ENCODE measurements at regions not wholly inside any gene's neighbourhood (a gene's known extent, or its start where the extent isn't known, plus 50 kb on each side); places are given as distances from the start of the nearest gene placed in this dataset.
A peak's percentile ranks its signal among the peaks of the same experiment; 100 is the strongest.
"Not testable (repeated sequence)": the region's sequence is repeated elsewhere in the genome, so short reads cannot be mapped to it uniquely, and the experiment has no call there.

- DNase-seq (ENCODE audit: low spot score), result peak; percentile 18
Observed at GRCh38 chr5:157947156-157947555, 88.2 kb upstream of the CLINT1 start.

- DNase-seq (ENCODE audit: low spot score), result not testable (repeated sequence)
Observed at GRCh38 chr5:157945822-157946221, 86.9 kb upstream of the CLINT1 start.

- no peak for DNase-seq (ENCODE audit: low spot score)
Observed at GRCh38 chr5:157944938-157945337, 86.0 kb upstream of the CLINT1 start.

- no peak for DNase-seq (ENCODE audit: low spot score)
Observed at GRCh38 chr5:157944077-157944633, 85.2 kb upstream of the CLINT1 start.

- DNase-seq (ENCODE audit: low spot score), result no peak
Observed at GRCh38 chr5:157942595-157942994, 83.7 kb upstream of the CLINT1 start.

GRCh38 chr5:157941616-157942015 lies 82.7 kb upstream of the CLINT1 start:
- DNase-seq (ENCODE audit: low spot score), result peak; percentile 11

GRCh38 chr5:157938101-157938500 lies 79.2 kb upstream of the CLINT1 start:
- not testable (repeated sequence) for DNase-seq (ENCODE audit: low spot score)

GRCh38 chr5:157936776-157937501 lies 78.0 kb upstream of the CLINT1 start:
- not testable (repeated sequence) for DNase-seq (ENCODE audit: low spot score)

GRCh38 chr5:157934600-157934999 lies 75.7 kb upstream of the CLINT1 start:
- DNase-seq (ENCODE audit: low spot score), result no peak

- no peak for DNase-seq (ENCODE audit: low spot score)
Observed at GRCh38 chr5:157933005-157933404, 74.1 kb upstream of the CLINT1 start.

- no peak for DNase-seq (ENCODE audit: low spot score)
Observed at GRCh38 chr5:157930710-157931109, 71.8 kb upstream of the CLINT1 start.

GRCh38 chr5:157926977-157927376 lies 68.0 kb upstream of the CLINT1 start:
- DNase-seq (ENCODE audit: low spot score), result no peak

- no peak for DNase-seq (ENCODE audit: low spot score)
Observed at GRCh38 chr5:157925786-157926671, 67.1 kb upstream of the CLINT1 start.

- peak; percentile 19 for DNase-seq (ENCODE audit: low spot score)
Observed at GRCh38 chr5:157924931-157925729, 66.2 kb upstream of the CLINT1 start.

- no peak for DNase-seq (ENCODE audit: low spot score)
Observed at GRCh38 chr5:157924490-157924889, 65.5 kb upstream of the CLINT1 start.

GRCh38 chr5:157923765-157924164 lies 64.8 kb upstream of the CLINT1 start:
- DNase-seq (ENCODE audit: low spot score), result no peak

- no peak for DNase-seq (ENCODE audit: low spot score)
Observed at GRCh38 chr5:157922026-157922425, 63.1 kb upstream of the CLINT1 start.

GRCh38 chr5:157920828-157921170 lies 61.9 kb upstream of the CLINT1 start:
- no peak for DNase-seq (ENCODE audit: low spot score)

- no peak for DNase-seq (ENCODE audit: low spot score)
Observed at GRCh38 chr5:157918811-157919742, 60.1 kb upstream of the CLINT1 start.

GRCh38 chr5:157917899-157918809 lies 59.2 kb upstream of the CLINT1 start:
- DNase-seq (ENCODE audit: low spot score), result peak; percentile 81

Data from A172 (cell line).